Hematopoietic multipotent progenitor cell treated with erythropoietin and hydrocortisone succinate and interleukin-3 and kit ligand, for 15 days (in vitro differentiated cells): ENCODE measurements at regions not wholly inside any gene's neighbourhood (a gene's known extent, or its start where the extent isn't known, plus 50 kb on each side); places are given as distances from the start of the nearest gene placed in this dataset.

ENCODE experiments used
- DNase-seq: peaks from one replicate; pipeline ENCODE4 v3.0.0-alpha.2; 2015; ENCODE audit warnings: low spot score

DNA sequence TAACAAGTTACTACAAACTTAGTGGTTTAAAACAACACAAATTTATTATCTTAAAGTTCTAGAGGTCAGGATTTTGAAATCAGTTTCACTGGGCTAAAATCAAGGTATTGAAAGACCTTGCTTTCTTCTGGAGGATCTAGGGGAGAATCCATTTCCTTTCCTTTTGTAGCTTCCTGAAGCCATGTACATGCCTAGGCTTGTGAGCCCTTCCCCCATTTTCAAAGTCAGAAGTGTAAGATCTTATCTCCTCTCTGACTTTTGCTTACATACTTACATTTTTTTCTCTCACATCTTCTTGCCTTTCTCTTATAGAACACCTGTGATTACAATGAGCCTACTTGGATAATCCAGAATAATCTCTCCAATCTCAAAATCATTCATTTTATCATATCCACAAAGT, 78.7 kb upstream of the MBOAT2 start:
- no peak for DNase-seq

- no peak for DNase-seq
Observed at GRCh38 chr2:9081750-9082149, 78.3 kb upstream of the MBOAT2 start.

DNA sequence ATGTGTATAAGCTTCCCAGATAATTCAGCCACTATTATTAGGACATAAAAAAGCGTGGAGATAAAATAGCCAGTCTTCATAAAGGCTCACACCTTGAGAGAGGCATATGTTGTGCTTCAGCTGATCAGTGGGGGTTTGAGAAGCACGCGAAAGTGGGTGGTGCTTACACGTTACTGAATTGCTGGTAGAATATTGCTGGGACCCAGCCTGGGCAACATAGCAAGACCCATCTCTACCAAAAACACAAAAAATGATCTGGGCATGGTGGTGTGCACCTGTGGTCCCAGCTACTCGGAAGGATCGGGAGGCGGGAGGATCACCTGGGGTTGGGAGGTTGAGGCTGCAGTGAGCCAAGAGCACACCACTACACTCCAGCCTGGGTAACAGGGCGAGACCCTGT, 74.9 kb upstream of the MBOAT2 start:
- no peak for DNase-seq

DNA sequence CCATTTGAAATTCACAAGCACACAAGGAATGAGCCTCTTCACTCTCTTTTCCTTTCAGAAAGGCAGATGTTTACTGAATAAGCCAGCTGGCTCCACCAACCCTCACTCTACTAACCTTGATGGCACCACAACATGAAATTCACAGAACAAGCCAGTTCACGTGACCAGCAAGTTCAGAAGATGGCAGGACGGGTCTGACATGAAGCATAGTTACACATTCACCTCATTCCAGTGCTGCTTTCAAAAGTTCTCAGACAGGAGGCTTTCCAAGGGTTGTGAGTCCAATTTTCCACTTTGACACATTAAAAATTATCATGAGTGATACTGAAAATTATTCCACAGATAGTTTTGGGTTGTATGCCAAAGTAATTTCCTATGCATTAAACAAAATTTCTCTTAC, 74.2 kb upstream of the MBOAT2 start:
- DNase-seq, result no peak

DNA sequence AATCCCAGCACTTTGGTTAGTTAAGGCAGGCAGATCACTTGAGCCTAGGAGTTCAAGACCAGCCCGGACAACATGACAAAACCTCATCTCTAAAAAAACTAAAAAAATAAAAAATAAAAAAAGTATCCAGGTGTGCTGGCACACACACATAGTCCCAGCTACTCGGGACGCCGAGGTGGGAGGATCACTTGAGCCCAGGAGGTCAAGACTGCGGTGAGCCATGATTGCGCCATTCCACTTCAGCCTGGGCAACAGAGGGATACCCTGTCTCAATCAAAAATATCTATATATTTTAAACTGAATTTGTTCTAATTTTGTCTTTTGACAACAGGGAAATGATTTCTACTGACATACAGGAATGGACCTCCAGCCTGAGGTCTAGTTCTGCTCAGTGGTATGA, 73.3 kb upstream of the MBOAT2 start:
- DNase-seq, result no peak

DNA sequence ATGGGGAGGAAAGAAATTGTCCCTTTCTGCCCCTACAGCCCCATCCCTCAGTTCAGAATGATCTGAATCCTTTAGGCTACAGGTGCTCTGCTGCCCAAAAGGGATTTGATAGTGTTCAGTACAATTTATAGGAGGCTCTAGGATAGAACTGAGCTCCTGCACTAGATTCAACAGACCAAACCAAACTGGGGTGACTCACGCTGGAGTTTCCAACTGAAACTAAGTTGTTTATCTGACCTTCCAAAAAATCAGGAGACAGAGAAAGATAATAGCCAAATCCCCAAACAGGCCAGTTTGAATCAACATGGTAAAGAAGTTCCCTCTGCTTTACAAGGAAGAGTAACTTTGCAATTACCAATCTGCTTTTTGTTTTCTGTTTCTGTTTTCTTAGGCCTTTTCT, 72.7 kb upstream of the MBOAT2 start:
- DNase-seq, result no peak

GRCh38 chr2:9074930-9075329, 71.4 kb upstream of the MBOAT2 start:
- DNase-seq, result no peak

DNA sequence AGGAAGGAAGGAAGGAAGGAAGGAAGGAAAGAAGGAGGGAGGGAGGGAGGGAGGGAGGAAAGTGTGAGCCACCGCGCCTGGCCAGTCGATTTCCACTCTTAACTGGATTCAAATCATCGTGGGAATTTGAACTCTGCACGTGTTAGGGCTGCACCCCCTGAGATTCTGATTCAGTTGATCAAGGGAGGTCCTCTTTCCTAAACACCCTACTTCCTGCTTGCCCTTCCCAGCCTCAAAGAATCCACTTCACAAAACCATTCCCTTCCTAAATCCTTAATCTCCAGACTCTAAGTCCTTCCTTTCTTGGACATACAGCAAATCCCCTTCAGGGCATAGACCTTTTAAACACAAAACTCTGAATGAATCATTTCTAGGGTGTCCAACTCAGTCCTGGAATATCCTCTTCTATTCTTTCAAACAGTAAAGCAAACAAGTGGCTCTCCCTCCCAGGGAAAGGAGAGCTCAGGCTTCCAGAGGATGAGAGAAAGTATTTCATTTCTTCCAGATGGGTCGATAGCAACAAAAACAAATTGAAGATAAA, 68.2 kb upstream of the MBOAT2 start:
- DNase-seq, result no peak

DNA sequence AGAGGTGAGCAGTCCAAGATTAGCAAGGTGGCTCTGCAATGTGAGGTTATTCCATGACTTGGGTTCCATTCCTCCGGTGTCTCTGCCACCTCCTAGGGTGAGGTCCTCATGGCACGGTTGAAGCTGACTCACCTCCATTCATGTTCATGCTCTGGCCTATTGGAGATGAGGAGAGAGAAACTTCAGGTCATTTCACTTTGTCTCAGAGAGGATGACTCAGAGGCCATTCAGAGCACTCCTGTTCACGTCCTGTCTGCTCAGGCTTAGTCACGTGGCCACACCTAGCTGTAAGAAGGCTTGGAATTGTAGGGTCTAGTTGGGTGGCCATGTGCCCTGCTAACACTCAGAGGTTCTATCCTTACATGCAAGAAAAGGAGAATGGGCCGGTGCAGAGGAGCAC, 67.5 kb upstream of the MBOAT2 start:
- no peak for DNase-seq

GRCh38 chr2:9069543-9069942, 66.1 kb upstream of the MBOAT2 start:
- DNase-seq, result no peak

DNA sequence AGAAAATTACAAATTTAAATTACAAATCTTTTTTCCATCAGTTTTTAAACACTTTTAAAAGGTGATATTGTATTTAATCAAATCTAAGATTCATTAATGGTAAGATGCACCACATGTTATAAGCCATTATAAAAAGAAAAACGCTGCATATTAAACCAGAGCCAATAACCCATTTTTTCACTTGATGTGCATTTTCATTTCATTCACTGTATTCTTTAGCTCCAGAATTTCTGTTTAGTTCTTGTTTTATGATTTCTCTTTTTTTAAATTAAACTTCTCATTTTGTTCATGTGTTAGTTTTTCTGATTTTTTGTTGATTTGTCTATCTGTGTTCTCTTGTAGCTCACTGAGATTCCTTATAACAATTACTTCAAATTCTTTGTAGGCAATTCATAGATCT, 62.4 kb upstream of the MBOAT2 start:
- no peak for DNase-seq

DNA sequence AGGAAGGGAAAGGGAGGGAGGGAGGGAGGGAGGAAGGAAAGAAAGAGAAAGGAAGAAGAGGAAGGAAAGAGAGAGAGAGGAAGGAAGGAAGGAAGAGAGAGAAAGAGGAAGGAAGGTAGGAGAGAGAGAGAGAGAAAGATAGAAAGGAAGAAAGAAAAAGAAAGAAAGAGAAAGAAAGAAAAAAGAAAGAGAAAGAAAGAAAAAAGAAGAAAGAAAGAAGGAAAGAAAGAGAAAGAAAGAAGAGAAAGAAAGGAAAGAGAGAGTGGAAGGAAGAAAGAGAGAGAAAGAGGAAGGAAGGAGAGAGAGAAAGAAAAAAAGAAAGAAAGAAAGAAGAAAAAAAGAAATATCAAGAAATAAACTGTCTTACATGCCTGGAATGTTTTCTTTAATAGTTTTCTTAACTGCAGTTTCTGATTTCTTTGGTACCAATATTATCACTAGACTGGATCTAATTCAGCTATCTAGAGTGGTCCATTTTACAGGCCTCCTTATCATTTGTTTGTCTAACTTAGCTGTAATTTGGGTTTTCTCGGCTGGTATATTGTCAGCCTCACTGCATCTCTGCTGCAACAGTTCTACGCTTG, 59.6 kb upstream of the MBOAT2 start:
- DNase-seq, result no peak

DNA sequence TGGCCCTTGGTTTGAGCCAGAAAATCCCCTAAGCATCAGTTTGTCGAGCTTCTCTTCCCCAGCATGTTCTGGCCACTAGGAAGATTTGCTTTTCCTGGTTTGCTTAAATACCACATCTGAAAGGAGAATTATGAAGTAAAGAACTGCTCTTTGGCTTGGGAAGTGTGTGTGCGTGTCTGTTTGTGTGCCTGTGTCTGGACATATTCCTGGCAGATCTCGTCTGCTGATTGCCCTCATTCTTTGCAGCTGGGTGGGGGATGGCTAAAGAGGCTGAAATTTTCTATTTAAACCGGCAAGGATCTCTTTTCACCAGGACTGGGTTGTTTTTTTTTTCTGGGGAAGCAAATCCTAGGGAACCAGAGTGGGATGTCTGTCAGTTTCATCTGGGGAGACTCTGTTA, 57.3 kb upstream of the MBOAT2 start:
- no peak for DNase-seq

DNA sequence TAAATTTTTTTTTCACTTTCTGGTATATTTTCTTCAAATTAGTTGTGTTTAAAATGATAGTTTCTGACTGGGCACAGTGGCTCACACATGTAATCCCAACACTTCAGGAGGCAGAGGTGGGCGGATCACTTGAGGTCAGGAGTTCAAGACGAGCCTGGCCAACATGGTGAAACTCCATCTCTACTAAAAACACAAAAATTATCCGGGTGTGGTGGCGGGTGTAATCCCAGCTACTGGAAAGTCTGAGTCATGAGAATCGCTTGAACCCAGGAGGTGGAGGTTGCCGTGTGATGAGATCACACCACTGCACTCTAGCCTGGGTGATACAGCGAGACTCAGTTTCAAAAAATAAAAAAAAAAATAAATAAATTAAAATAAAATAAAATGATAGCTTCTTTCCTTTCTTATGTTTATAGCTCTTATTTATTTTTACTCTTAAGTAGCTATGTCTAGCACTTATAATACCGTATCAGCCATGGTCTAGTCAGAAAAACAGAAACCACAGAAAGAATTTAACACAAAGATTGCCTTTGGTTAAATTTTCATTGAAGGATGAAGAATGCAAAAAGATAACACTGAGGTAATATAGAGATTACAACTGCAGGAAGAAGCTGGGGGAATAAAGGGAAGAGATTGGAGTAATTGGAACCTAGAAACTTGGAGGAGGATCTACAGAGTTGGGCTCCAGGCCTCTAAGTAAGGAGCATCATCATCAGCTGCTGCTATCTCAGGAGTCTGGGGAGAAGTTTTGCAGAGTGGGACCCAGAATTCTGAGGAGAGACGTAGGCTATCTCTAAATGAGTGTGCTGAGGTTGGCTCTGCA, 54.7 kb upstream of the MBOAT2 start:
- no peak for DNase-seq

GRCh38 chr2:9055471-9055870, 52.0 kb upstream of the MBOAT2 start:
- no peak for DNase-seq

- no peak for DNase-seq
Observed at GRCh38 chr2:9053534-9053931, 50.0 kb upstream of the MBOAT2 start.
